H9 (cell line): ENCODE measurements at regions not wholly inside any gene's neighbourhood (a gene's known extent, or its start where the extent isn't known, plus 50 kb on each side); places are given as distances from the start of the nearest gene placed in this dataset.

Experiments
- DNase-seq: peaks from one replicate; pipeline ENCODE4 v3.0.0-alpha.2; 2017
- H2AFZ ChIP-seq: one replicate; pipeline ENCODE4 v1.6.1; 2013; ENCODE audit warnings: mild to moderate bottlenecking, low read length, control low read depth, moderate library complexity
- H2AK5ac ChIP-seq: 2 replicates; pipeline ENCODE4 v1.6.1; 2013; ENCODE audit warnings: low read length, control low read depth, mixed read lengths; ENCODE audit not compliant: insufficient read length
- H2BK120ac ChIP-seq: one replicate; pipeline ENCODE4 v1.6.1; 2013; ENCODE audit warnings: low read depth, mild to moderate bottlenecking, low read length, control low read depth, inconsistent platforms; ENCODE audit not compliant: poor library complexity, severe bottlenecking
- H2BK12ac ChIP-seq: 2 replicates; pipeline ENCODE4 v1.6.1; 2013; ENCODE audit warnings: low read length, control low read depth, mixed read lengths, low read depth; ENCODE audit not compliant: insufficient read length
- H2BK15ac ChIP-seq: 2 replicates; pipeline ENCODE4 v1.6.1; 2013; ENCODE audit warnings: low read depth, low read length, control low read depth
- H2BK20ac ChIP-seq: one replicate; pipeline ENCODE4 v1.6.1; 2013; ENCODE audit warnings: low read depth, mild to moderate bottlenecking, low read length, control low read depth, inconsistent platforms; ENCODE audit not compliant: poor library complexity, severe bottlenecking
- H2BK5ac ChIP-seq: 2 replicates; pipeline ENCODE4 v1.6.1; 2013; ENCODE audit warnings: low read length, control low read depth, mixed read lengths; ENCODE audit not compliant: insufficient read length
- H3K14ac ChIP-seq: 2 replicates; pipeline ENCODE4 v1.6.1; 2013; ENCODE audit warnings: low read length, control low read depth; ENCODE audit not compliant: insufficient read depth
- H3K18ac ChIP-seq: 2 replicates; pipeline ENCODE4 v1.6.1; 2013; ENCODE audit warnings: low read depth, mild to moderate bottlenecking, mixed read lengths, low read length, control low read depth; ENCODE audit not compliant: insufficient read length
- H3K23ac ChIP-seq: 2 replicates; pipeline ENCODE4 v1.6.1; 2013; ENCODE audit warnings: low read length, control low read depth, mixed read lengths, low read depth; ENCODE audit not compliant: insufficient read length
- H3K23me2 ChIP-seq: 2 replicates; pipeline ENCODE4 v1.6.1; 2013; ENCODE audit warnings: low read depth, mild to moderate bottlenecking, mixed read lengths, low read length, control low read depth; ENCODE audit not compliant: insufficient read length, poor library complexity, severe bottlenecking
- H3K27ac ChIP-seq: 2 replicates; pipeline ENCODE4 v1.5.1; 2013; ENCODE audit warnings: low read length, control low read depth, mixed read lengths, low read depth; ENCODE audit not compliant: insufficient read length
- H3K27me3 ChIP-seq: 2 replicates; pipeline ENCODE4 v1.6.1; 2013; ENCODE audit warnings: low read length, control low read depth, inconsistent platforms; ENCODE audit not compliant: insufficient read depth
- H3K4ac ChIP-seq: 2 replicates; pipeline ENCODE4 v1.6.1; 2013; ENCODE audit warnings: low read depth, mild to moderate bottlenecking, control low read depth, inconsistent platforms, low read length, moderate library complexity
- H3K4me1 ChIP-seq: 2 replicates; pipeline ENCODE4 v1.6.1; 2013; ENCODE audit warnings: low read length, control low read depth, inconsistent platforms; ENCODE audit not compliant: insufficient read depth
- H3K4me2 ChIP-seq: 2 replicates; pipeline ENCODE4 v1.6.1; 2013; ENCODE audit warnings: low read length, control low read depth, mixed read lengths; ENCODE audit not compliant: insufficient read length, insufficient read depth
- H3K56ac ChIP-seq: 2 replicates; pipeline ENCODE4 v1.6.1; 2013; ENCODE audit warnings: low read depth, mild to moderate bottlenecking, mixed read lengths, low read length, control low read depth; ENCODE audit not compliant: insufficient read length
- H3K79me1 ChIP-seq: 2 replicates; pipeline ENCODE4 v1.6.1; 2013; ENCODE audit warnings: low read depth, mild to moderate bottlenecking, moderate library complexity, low read length, control low read depth, inconsistent platforms; ENCODE audit not compliant: insufficient read depth, poor library complexity, severe bottlenecking
- H3K79me2 ChIP-seq: 2 replicates; pipeline ENCODE4 v1.6.1; 2013; ENCODE audit warnings: low read length, control low read depth, inconsistent platforms; ENCODE audit not compliant: insufficient read depth
- H3K9ac ChIP-seq: 2 replicates; pipeline ENCODE4 v1.6.1; 2013; ENCODE audit warnings: low read length, control low read depth, mixed read lengths; ENCODE audit not compliant: insufficient read length; ENCODE audit errors: extremely low read depth
- H3K9me3 ChIP-seq: one replicate; pipeline ENCODE4 v1.6.1; 2013; ENCODE audit warnings: low read depth, low read length, inconsistent platforms; ENCODE audit not compliant: control insufficient read depth
- H3T11ph ChIP-seq: one replicate; pipeline ENCODE4 v1.6.1; 2013; ENCODE audit warnings: mild to moderate bottlenecking, low read length, control low read depth, inconsistent platforms
- H4K20me1 ChIP-seq: one replicate; pipeline ENCODE4 v1.6.1; 2013; ENCODE audit not compliant: control insufficient read depth, insufficient read length, insufficient read depth
- H4K5ac ChIP-seq: 2 replicates; pipeline ENCODE4 v1.6.1; 2013; ENCODE audit warnings: low read depth, mild to moderate bottlenecking, mixed read lengths, low read length, control low read depth; ENCODE audit not compliant: insufficient read length
- H4K8ac ChIP-seq: replicated peaks from 2 replicates; pipeline ENCODE4 v1.6.1; 2013; ENCODE audit warnings: low read length, control low read depth, mixed read lengths, low read depth; ENCODE audit not compliant: insufficient read length
- H4K91ac ChIP-seq: 2 replicates; pipeline ENCODE4 v1.6.1; 2013; ENCODE audit warnings: low read depth, mild to moderate bottlenecking, moderate library complexity, mixed read lengths, low read length, control low read depth; ENCODE audit not compliant: insufficient read length
- H3K27ac Mint-ChIP-seq, 3 experiments: 2 replicates in 2 of 3; 3 replicates in 1 of 3; pipeline ENCODE4 v1.8.0; 2020 to 2021; ENCODE audit warnings: mixed read lengths in 3 of 3, mild to moderate bottlenecking in 1 of 3, moderate library complexity in 1 of 3
- H3K27me3 Mint-ChIP-seq: 2 replicates; pipeline ENCODE4 v1.8.0; 2021; ENCODE audit warnings: low read depth, mild to moderate bottlenecking, moderate library complexity, mixed read lengths
- H3K36me3 Mint-ChIP-seq, 3 experiments: 2 replicates in 2 of 3; 3 replicates in 1 of 3; pipeline ENCODE4 v1.8.0; 2020 to 2021; ENCODE audit warnings: low read depth in 3 of 3, mixed read lengths in 3 of 3; ENCODE audit not compliant: insufficient read depth in 1 of 3
- H3K4me1 Mint-ChIP-seq, 2 experiments: 2 replicates each; pipeline ENCODE4 v1.8.0; 2020; ENCODE audit warnings: mixed read lengths in 2 of 2
- H3K4me3 Mint-ChIP-seq, 2 experiments: 2 replicates in 1 of 2; 3 replicates in 1 of 2; pipeline ENCODE4 v1.8.0; 2020 to 2021; ENCODE audit warnings: mild to moderate bottlenecking in 2 of 2, mixed read lengths in 2 of 2, moderate library complexity in 1 of 2
- H3K9me3 Mint-ChIP-seq, 2 experiments: 2 replicates in 1 of 2; 3 replicates in 1 of 2; pipeline ENCODE4 v1.8.0; 2020; ENCODE audit warnings: mild to moderate bottlenecking in 2 of 2, mixed read lengths in 2 of 2, moderate library complexity in 1 of 2
- WGBS: extraction: QIAGEN DNeasy Blood & Tissue Kit; methylation state at CpG from one replicate; pipeline ENCODE4 v1.1.7; 2013; ENCODE audit warnings: missing lambda C conversion rate, low lambda C conversion rate, mixed read lengths; ENCODE audit not compliant: insufficient read length; ENCODE audit errors: extremely low coverage; 5-methylcytosine and 5-hydroxymethylcytosine counted together
- TF ChIP-seq, protein P1 (sequence below): fragments of 200-600 bp; sonication (generic); conservative IDR thresholded peaks from 3 replicates; pipeline ENCODE4 v1.8.0; 2021; ENCODE audit warnings: antibody characterized with exemption, mild to moderate bottlenecking

GRCh38 chr17:70407506-70407905, 238.2 kb downstream of the KCNJ2 start:
- H3K27ac Mint-ChIP-seq, result no peak overlapping the region
- no peaks in the 10 kb centered on the region for H3K79me2 ChIP-seq
- no peak overlapping the region for H3K18ac ChIP-seq
- DNase-seq, result no peak
- no peak overlapping the region for H3K14ac ChIP-seq
- no peaks in the 10 kb centered on the region for H3K4me1 ChIP-seq
- H3K23me2 ChIP-seq, result no peaks in the 10 kb centered on the region
- no peaks in the 10 kb centered on the region for H3K9me3 Mint-ChIP-seq
- H3K27me3 ChIP-seq, result no peaks in the 10 kb centered on the region
- H4K91ac ChIP-seq, result no peak overlapping the region
- no CpG with 5 or more reads among the region's 3 CpGs for WGBS
- H4K5ac ChIP-seq, result no peak overlapping the region
- no peaks in the 10 kb centered on the region for H3K36me3 Mint-ChIP-seq
- no peak overlapping the region for H3T11ph ChIP-seq
- H2AK5ac ChIP-seq, result no peak overlapping the region
- H3K4ac ChIP-seq, result no peak overlapping the region
- TF ChIP-seq, protein P1, sequence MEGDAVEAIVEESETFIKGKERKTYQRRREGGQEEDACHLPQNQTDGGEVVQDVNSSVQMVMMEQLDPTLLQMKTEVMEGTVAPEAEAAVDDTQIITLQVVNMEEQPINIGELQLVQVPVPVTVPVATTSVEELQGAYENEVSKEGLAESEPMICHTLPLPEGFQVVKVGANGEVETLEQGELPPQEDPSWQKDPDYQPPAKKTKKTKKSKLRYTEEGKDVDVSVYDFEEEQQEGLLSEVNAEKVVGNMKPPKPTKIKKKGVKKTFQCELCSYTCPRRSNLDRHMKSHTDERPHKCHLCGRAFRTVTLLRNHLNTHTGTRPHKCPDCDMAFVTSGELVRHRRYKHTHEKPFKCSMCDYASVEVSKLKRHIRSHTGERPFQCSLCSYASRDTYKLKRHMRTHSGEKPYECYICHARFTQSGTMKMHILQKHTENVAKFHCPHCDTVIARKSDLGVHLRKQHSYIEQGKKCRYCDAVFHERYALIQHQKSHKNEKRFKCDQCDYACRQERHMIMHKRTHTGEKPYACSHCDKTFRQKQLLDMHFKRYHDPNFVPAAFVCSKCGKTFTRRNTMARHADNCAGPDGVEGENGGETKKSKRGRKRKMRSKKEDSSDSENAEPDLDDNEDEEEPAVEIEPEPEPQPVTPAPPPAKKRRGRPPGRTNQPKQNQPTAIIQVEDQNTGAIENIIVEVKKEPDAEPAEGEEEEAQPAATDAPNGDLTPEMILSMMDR, result no peak
- H3K27ac ChIP-seq, result no peak overlapping the region
- H3K56ac ChIP-seq, result no peak overlapping the region
- no peaks in the 10 kb centered on the region for H3K9me3 ChIP-seq
- H2BK20ac ChIP-seq, result no peak overlapping the region
- H2BK120ac ChIP-seq, result no peak overlapping the region
- H3K4me3 Mint-ChIP-seq, result no peak overlapping the region
- no peak overlapping the region for H4K8ac ChIP-seq
- no peak overlapping the region for H2AFZ ChIP-seq
- H3K4me2 ChIP-seq, result no peak overlapping the region
- H3K27me3 Mint-ChIP-seq, result no peaks in the 10 kb centered on the region
- no peak overlapping the region for H2BK5ac ChIP-seq
- H3K23ac ChIP-seq, result no peak overlapping the region
- no peak overlapping the region for H2BK12ac ChIP-seq
- H3K9ac ChIP-seq, result no peak overlapping the region
- no peak overlapping the region for H2BK15ac ChIP-seq
- H3K4me1 Mint-ChIP-seq, result no peaks in the 10 kb centered on the region
- no peaks in the 10 kb centered on the region for H4K20me1 ChIP-seq
- H3K79me1 ChIP-seq, result no peaks in the 10 kb centered on the region
